NCI-H748 treated with DMSO at 0.1 percent for 48 hours (cell line): ENCODE measurements at regions not wholly inside any gene's neighbourhood (a gene's known extent, or its start where the extent isn't known, plus 50 kb on each side); places are given as distances from the start of the nearest gene placed in this dataset.
A peak's percentile ranks its signal among the peaks of the same experiment; 100 is the strongest.

Source experiments
- DNase-seq: peaks from one replicate; lab custom pipeline; 2025; lab: John Stamatoyannopoulos, UW

- no peak for DNase-seq
Measured at GRCh38 chr4:45099471-45099870, 373.1 kb upstream of the GNPDA2 start.

- DNase-seq, result no peak
Measured at GRCh38 chr4:45094684-45095083, 368.3 kb upstream of the GNPDA2 start.

GRCh38 chr4:45082101-45082500, 355.7 kb upstream of the GNPDA2 start:
- no peak for DNase-seq

GRCh38 chr4:45079616-45080015, 353.3 kb upstream of the GNPDA2 start:
- DNase-seq, result no peak

GRCh38 chr4:45078201-45078600, 351.8 kb upstream of the GNPDA2 start:
- no peak for DNase-seq

- DNase-seq, result no peak
Measured at GRCh38 chr4:45072981-45073380, 346.6 kb upstream of the GNPDA2 start.

DNA sequence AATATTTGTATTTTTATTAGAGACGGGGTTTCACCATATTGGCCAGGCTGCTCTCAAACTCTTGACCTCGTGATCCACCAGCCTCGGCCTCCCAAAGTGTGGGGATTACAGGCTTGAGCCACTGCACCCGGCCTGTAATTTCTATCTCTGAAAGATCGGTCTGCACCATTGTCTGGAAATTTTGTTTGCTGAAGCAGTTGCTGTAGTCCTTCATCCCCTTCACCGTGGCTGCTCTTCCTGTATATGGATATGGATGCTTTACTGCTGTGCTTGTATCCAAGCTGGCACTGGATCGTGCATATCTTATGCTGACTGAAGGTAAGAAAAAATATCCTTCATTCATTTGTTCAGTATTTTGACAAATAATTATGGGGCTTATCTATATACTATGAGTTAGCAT, 338.4 kb upstream of the GNPDA2 start:
- no peak for DNase-seq

DNA sequence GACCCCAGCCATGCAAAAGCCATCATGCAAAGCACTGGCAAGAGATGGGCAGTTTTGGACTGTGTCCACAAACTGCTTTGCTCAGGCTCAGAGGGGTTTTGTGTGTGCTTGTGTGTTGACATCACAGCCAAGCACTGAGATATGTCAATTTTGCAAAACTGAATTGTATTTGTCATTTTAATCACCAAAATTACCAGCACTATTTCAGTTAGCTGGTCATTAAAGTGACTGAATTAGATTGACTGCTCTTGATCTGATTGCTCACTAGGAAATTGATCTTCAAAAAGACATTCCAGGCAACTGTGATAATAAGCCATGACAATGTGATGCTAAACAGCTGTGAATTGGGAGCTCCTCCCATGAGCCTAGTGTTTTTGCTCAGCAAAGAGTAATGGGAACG, 337.3 kb upstream of the GNPDA2 start:
- DNase-seq, result no peak

DNA sequence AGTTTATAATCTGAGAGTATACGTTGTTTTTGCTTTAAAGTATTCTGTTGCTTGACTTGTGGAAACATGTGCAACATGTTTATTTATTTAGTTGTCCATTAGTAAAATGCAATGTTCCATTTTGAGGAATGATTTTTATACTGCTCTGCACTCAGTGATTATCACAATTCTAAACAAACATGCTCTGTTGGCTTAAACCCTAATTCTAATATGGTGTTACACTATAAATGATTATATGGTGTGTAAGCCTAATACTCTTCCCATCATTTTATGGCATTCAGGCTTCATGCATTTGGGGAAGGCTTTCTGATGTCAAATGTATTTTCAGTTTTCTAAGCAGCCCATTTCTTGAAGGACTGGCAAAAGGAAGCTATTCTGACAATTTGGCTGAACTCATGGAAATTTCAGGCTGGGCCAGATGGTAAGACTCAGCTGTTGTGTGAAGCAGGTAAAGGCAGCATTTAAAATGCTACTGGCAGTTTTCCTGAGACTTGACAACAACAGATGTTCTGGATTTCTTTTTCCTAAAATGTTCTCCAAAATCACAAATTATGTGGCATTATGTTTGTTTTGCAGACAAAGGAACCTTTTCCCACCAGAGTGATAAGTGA, 336.7 kb upstream of the GNPDA2 start:
- DNase-seq, result no peak

- no peak for DNase-seq
Measured at GRCh38 chr4:45043911-45044310, 317.6 kb upstream of the GNPDA2 start.

GRCh38 chr4:45036677-45037076, 310.3 kb upstream of the GNPDA2 start:
- DNase-seq, result peak; percentile 7

DNA sequence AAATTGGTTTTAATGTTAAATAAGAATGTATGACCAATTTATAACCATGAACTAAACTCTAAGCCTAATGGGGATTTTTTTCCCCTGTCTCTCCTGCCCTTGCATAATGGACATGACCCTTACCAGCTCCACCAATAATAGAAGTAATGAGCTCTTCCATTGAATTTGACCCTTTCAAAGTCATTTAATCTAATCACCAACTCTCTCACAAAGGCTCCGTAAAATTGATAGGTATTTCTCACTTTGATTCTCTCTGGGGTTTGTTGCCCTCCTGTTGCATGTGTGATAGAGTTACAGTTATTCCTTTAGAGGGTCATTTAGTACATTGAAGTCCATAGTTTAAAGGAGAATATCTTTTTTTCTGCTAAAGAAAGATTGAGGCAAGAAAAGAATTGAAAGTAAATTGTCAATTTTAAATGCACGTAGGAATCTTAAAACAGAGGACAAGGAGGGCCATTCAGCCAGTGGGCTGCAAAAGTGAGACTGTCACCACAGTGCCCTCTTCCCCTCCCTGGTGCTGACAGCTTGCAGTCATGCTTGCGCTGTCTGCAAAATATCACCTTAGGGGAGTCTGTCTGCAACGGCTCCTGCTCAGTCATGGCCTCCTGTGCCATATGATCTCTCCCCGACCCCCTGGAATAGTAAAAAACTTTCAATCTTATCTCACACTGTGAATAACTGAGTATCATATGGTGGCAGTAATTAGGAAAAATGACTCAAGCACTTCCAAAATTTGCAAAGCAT, 307.5 kb upstream of the GNPDA2 start:
- no peak for DNase-seq

- DNase-seq, result no peak
Measured at GRCh38 chr4:45030059-45030458, 303.7 kb upstream of the GNPDA2 start.

- no peak for DNase-seq
Measured at GRCh38 chr4:45007508-45007907, 281.2 kb upstream of the GNPDA2 start.

- DNase-seq, result no peak
Measured at GRCh38 chr4:45006078-45006477, 279.7 kb upstream of the GNPDA2 start.

GRCh38 chr4:45004847-45005565, 278.6 kb upstream of the GNPDA2 start:
- no peak for DNase-seq

DNA sequence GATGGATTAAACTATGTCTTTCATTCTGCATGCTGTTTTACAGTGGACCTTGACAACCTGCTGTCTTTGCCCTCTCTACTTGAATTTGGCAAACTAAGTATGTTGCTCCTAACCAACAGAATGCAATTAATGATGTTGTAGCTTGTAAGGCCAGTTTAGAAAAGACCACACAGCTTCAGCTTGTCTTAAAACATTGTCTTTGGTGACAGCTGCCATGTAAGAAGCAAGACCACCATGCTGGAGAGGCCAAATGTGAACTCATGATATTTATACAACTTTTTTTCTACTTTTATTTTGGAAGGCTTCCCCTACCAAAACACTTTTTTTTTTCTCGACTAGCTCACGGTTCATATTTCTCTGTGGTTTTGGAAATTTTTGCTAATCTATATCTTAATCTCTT, 278.0 kb upstream of the GNPDA2 start:
- no peak for DNase-seq

- DNase-seq, result no peak
Measured at GRCh38 chr4:44996276-44996845, 270.0 kb upstream of the GNPDA2 start.

GRCh38 chr4:44988011-44988410, 261.7 kb upstream of the GNPDA2 start:
- DNase-seq, result no peak

- no peak for DNase-seq
Measured at GRCh38 chr4:44985938-44986337, 259.6 kb upstream of the GNPDA2 start.

- DNase-seq, result no peak
Measured at GRCh38 chr4:44985152-44985551, 258.8 kb upstream of the GNPDA2 start.

- no peak for DNase-seq
Measured at GRCh38 chr4:44984083-44984482, 257.7 kb upstream of the GNPDA2 start.

DNA sequence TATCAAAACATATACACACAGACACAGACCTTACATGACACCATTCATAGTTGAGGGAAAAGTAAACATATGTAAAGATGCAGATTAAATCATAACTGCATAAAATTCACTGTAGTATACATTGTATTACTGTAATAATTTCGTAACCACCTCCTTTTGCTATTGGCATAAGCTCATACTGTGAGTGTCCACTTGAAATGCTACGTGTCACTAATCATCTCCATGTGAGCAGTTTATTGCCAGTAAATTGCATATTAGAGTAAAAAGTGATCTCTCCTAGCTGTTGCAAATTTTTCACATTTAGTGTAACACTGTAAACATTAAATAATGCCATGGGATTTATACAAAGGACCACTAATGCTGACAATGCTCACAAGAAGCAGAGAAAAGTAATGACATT, 256.7 kb upstream of the GNPDA2 start:
- DNase-seq, result peak; percentile 13
